AG08396 (cell line): ENCODE measurements at regions not wholly inside any gene's neighbourhood (a gene's known extent, or its start where the extent isn't known, plus 50 kb on each side); places are given as distances from the start of the nearest gene placed in this dataset.

Source experiments
- DNase-seq: peaks from one replicate; pipeline ENCODE4 v3.0.0; 2012; ENCODE audit warnings: low spot score, mixed read lengths

- no peak for DNase-seq
Observed at GRCh38 chr5:157912621-157913325, 53.8 kb upstream of the CLINT1 start.

GRCh38 chr5:157911568-157911967 lies 52.6 kb upstream of the CLINT1 start:
- no peak for DNase-seq
